ENCODE measurements at regions not wholly inside any gene's neighbourhood (a gene's known extent, or its start where the extent isn't known, plus 50 kb on each side); places are given as distances from the start of the nearest gene placed in this dataset.
A peak's percentile ranks its signal among the peaks of the same experiment; 100 is the strongest.

- Histone ChIP-seq H3K9me3 (ENCODE audit: control insufficient read depth, insufficient read depth, low read depth, low read length) (no peaks in the 10 kb centered on the region), H3K27ac (ENCODE audit: low read depth, low read length) (no peak overlapping the region), H3K4me1 (ENCODE audit: control insufficient read depth, insufficient read depth, low read length) (peaks cover 19% of the 10 kb centered on the region), H3K9ac (ENCODE audit: low read length) (no peak overlapping the region), H3K36me3 (ENCODE audit: control insufficient read depth, insufficient read depth, low read length) (no peaks in the 10 kb centered on the region), H3K27me3 (ENCODE audit: control insufficient read depth, insufficient read depth, low read length) (no peaks in the 10 kb centered on the region), H3K4me3 (ENCODE audit: low read depth, low read length) (no peak overlapping the region)
These were observed 194.8 kb upstream of the ACVR2A start for GRCh38 chr2:147649998-147650397.

GRCh38 chr2:147649286-147649685, 195.5 kb upstream of the ACVR2A start:
- H3K9me3 ChIP-seq (ENCODE audit: control insufficient read depth, insufficient read depth, low read depth, low read length): no peaks in the 10 kb centered on the region
- H3K9ac ChIP-seq (ENCODE audit: low read length): no peak overlapping the region
- no peaks in the 10 kb centered on the region for H3K27me3 ChIP-seq (ENCODE audit: control insufficient read depth, insufficient read depth, low read length)
- H3K27ac ChIP-seq (ENCODE audit: low read depth, low read length): no peak overlapping the region
- no peaks in the 10 kb centered on the region for H3K36me3 ChIP-seq (ENCODE audit: control insufficient read depth, insufficient read depth, low read length)
- H3K4me1 ChIP-seq (ENCODE audit: control insufficient read depth, insufficient read depth, low read length): peaks cover 19% of the 10 kb centered on the region
- H3K4me3 ChIP-seq (ENCODE audit: low read depth, low read length): no peak overlapping the region

DNA sequence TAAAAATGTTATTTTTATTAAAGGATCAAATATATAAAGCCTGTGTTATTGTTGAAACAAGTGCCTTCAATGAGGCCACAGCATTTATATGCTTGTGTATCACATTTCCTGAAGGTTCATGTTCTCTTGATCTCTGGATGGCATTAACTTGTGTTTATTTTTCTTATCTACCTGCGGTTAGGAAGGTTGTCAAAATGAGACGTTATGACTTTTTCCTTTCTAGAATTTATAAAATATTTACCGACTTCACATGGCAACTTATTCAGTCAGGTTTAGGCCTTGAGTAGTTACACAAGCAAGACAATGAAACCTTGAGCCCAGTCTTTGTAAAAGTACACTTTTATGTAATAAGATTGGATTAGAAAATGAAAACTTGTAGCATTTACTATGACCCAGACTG, 196.4 kb upstream of the ACVR2A start:
- Histone ChIP-seq H3K36me3 (ENCODE audit: control insufficient read depth, insufficient read depth, low read length) (no peaks in the 10 kb centered on the region), H3K4me1 (ENCODE audit: control insufficient read depth, insufficient read depth, low read length) (peaks cover 19% of the 10 kb centered on the region), H3K27me3 (ENCODE audit: control insufficient read depth, insufficient read depth, low read length) (no peaks in the 10 kb centered on the region), H3K9ac (ENCODE audit: low read length) (no peak overlapping the region), H3K27ac (ENCODE audit: low read depth, low read length) (no peak overlapping the region), H3K9me3 (ENCODE audit: control insufficient read depth, insufficient read depth, low read depth, low read length) (no peaks in the 10 kb centered on the region), H3K4me3 (ENCODE audit: low read depth, low read length) (no peak overlapping the region)

DNA sequence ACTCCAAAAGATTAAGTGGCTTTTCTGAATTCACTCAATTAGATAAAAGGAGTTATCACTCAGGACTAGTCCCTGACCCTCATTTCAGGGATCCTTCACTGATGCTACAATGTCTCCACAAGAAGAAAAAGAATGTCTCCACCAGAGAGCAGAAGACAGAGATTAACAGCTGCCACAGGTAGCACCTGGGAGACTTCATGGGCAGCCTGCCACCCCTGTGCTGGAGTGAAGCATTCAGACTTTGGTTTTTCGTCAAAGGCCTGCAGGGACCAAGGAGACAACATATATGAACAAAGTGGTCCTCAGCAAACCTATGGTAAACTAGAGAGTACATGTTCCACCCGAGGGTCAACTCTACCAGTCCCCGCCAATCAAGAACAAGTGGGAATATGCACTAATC, 197.0 kb upstream of the ACVR2A start:
- H3K27ac ChIP-seq (ENCODE audit: low read depth, low read length): no peak overlapping the region
- H3K9me3 ChIP-seq (ENCODE audit: control insufficient read depth, insufficient read depth, low read depth, low read length): no peaks in the 10 kb centered on the region
- H3K9ac ChIP-seq (ENCODE audit: low read length): no peak overlapping the region
- H3K36me3 ChIP-seq (ENCODE audit: control insufficient read depth, insufficient read depth, low read length): no peaks in the 10 kb centered on the region
- no peaks in the 10 kb centered on the region for H3K27me3 ChIP-seq (ENCODE audit: control insufficient read depth, insufficient read depth, low read length)
- peaks cover 19% of the 10 kb centered on the region for H3K4me1 ChIP-seq (ENCODE audit: control insufficient read depth, insufficient read depth, low read length)
- no peak overlapping the region for H3K4me3 ChIP-seq (ENCODE audit: low read depth, low read length)

GRCh38 chr2:147646818-147647468, 197.9 kb upstream of the ACVR2A start:
- Histone ChIP-seq H3K9me3 (ENCODE audit: control insufficient read depth, insufficient read depth, low read depth, low read length) (no peaks in the 10 kb centered on the region), H3K27me3 (ENCODE audit: control insufficient read depth, insufficient read depth, low read length) (no peaks in the 10 kb centered on the region), H3K4me3 (ENCODE audit: low read depth, low read length) (no peak overlapping the region), H3K4me1 (ENCODE audit: control insufficient read depth, insufficient read depth, low read length) (peaks cover 19% of the 10 kb centered on the region), H3K9ac (ENCODE audit: low read length) (no peak overlapping the region), H3K36me3 (ENCODE audit: control insufficient read depth, insufficient read depth, low read length) (no peaks in the 10 kb centered on the region), H3K27ac (ENCODE audit: low read depth, low read length) (0 out of 2 replicates have a peak overlapping the region, but pooled peaks have one; percentile 19)

DNA sequence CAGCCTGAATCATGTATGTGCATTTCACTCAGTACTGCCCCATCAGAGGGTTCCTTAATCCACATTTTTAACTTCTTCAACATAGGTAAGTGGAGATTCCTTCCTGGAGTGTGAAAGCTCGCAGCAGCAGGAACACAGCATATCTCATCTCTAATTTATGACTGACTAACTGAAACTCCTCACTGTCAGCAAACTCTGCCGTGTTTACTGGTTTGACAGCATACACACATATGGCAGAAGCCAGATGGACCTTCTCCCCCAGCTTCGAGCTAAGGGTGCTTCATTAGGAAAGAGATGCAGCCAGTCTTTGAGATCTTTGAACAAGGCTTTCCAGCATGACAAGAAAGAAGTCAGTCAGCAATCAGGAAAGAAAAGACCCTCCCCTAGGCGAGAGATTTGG, 200.3 kb upstream of the ACVR2A start:
- H3K4me3 ChIP-seq (ENCODE audit: low read depth, low read length): no peak overlapping the region

GRCh38 chr2:147642765-147643164, 202.1 kb upstream of the ACVR2A start:
- Histone ChIP-seq H3K4me3 (ENCODE audit: low read depth, low read length) (no peak overlapping the region), H3K27me3 (ENCODE audit: control insufficient read depth, insufficient read depth, low read length) (no peaks in the 10 kb centered on the region), H3K9me3 (ENCODE audit: control insufficient read depth, insufficient read depth, low read depth, low read length) (no peaks in the 10 kb centered on the region), H3K9ac (ENCODE audit: low read length) (no peak overlapping the region), H3K4me1 (ENCODE audit: control insufficient read depth, insufficient read depth, low read length) (peaks cover 18% of the 10 kb centered on the region), H3K36me3 (ENCODE audit: control insufficient read depth, insufficient read depth, low read length) (no peaks in the 10 kb centered on the region), H3K27ac (ENCODE audit: low read depth, low read length) (no peak overlapping the region)

More for the DNA sequence above, 200.3 kb upstream of the ACVR2A start:
- Histone ChIP-seq H3K9ac (ENCODE audit: low read length) (no peak overlapping the region), H3K36me3 (ENCODE audit: control insufficient read depth, insufficient read depth, low read length) (no peaks in the 10 kb centered on the region), H3K9me3 (ENCODE audit: control insufficient read depth, insufficient read depth, low read depth, low read length) (no peaks in the 10 kb centered on the region), H3K27me3 (ENCODE audit: control insufficient read depth, insufficient read depth, low read length) (no peaks in the 10 kb centered on the region), H3K27ac (ENCODE audit: low read depth, low read length) (no peak overlapping the region), H3K4me1 (ENCODE audit: control insufficient read depth, insufficient read depth, low read length) (peaks cover 19% of the 10 kb centered on the region)

- H3K27ac ChIP-seq (ENCODE audit: low read depth, low read length): no peak overlapping the region
- H3K4me1 ChIP-seq (ENCODE audit: control insufficient read depth, insufficient read depth, low read length): peaks cover 7% of the 10 kb centered on the region
- H3K36me3 ChIP-seq (ENCODE audit: control insufficient read depth, insufficient read depth, low read length): no peaks in the 10 kb centered on the region
- no peaks in the 10 kb centered on the region for H3K27me3 ChIP-seq (ENCODE audit: control insufficient read depth, insufficient read depth, low read length)
- no peak overlapping the region for H3K9ac ChIP-seq (ENCODE audit: low read length)
- H3K9me3 ChIP-seq (ENCODE audit: control insufficient read depth, insufficient read depth, low read depth, low read length): no peaks in the 10 kb centered on the region
- H3K4me3 ChIP-seq (ENCODE audit: low read depth, low read length): no peak overlapping the region
These were observed 203.2 kb upstream of the ACVR2A start for GRCh38 chr2:147641651-147642050.

DNA sequence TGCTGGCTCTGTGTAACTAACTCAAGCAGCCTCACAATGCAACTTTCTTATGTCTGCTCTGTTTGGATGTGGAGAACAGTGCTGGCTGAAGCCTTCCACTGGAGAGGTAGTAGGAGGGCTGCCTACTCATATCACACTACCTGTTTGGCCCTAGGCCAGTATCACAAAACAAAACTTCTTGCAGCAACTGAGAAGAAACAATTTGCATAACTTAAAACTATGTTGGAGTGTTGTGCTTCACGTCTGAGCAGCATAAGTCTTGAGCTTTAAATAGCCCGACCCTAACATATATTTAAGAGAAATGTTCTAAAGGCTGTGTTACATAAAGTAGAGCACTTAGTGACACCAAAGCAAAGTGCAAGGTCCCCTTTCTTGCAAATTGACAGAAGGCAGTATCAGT, 204.9 kb upstream of the ACVR2A start:
- no peak overlapping the region for H3K4me3 ChIP-seq (ENCODE audit: low read depth, low read length)
- no peaks in the 10 kb centered on the region for H3K27me3 ChIP-seq (ENCODE audit: control insufficient read depth, insufficient read depth, low read length)
- no peaks in the 10 kb centered on the region for H3K4me1 ChIP-seq (ENCODE audit: control insufficient read depth, insufficient read depth, low read length)
- no peaks in the 10 kb centered on the region for H3K36me3 ChIP-seq (ENCODE audit: control insufficient read depth, insufficient read depth, low read length)
- H3K9me3 ChIP-seq (ENCODE audit: control insufficient read depth, insufficient read depth, low read depth, low read length): no peaks in the 10 kb centered on the region
- H3K27ac ChIP-seq (ENCODE audit: low read depth, low read length): no peak overlapping the region
- H3K9ac ChIP-seq (ENCODE audit: low read length): no peak overlapping the region

- no peak overlapping the region for H3K27ac ChIP-seq (ENCODE audit: low read depth, low read length)
- no peaks in the 10 kb centered on the region for H3K27me3 ChIP-seq (ENCODE audit: control insufficient read depth, insufficient read depth, low read length)
- no peak overlapping the region for H3K4me3 ChIP-seq (ENCODE audit: low read depth, low read length)
- no peaks in the 10 kb centered on the region for H3K9me3 ChIP-seq (ENCODE audit: control insufficient read depth, insufficient read depth, low read depth, low read length)
- no peak overlapping the region for H3K9ac ChIP-seq (ENCODE audit: low read length)
- H3K4me1 ChIP-seq (ENCODE audit: control insufficient read depth, insufficient read depth, low read length): no peaks in the 10 kb centered on the region
- no peaks in the 10 kb centered on the region for H3K36me3 ChIP-seq (ENCODE audit: control insufficient read depth, insufficient read depth, low read length)
These were observed 205.4 kb upstream of the ACVR2A start for GRCh38 chr2:147639386-147639785.

- H3K9ac ChIP-seq (ENCODE audit: low read length): no peak overlapping the region
- H3K4me1 ChIP-seq (ENCODE audit: control insufficient read depth, insufficient read depth, low read length): no peaks in the 10 kb centered on the region
- no peak overlapping the region for H3K27ac ChIP-seq (ENCODE audit: low read depth, low read length)
- H3K36me3 ChIP-seq (ENCODE audit: control insufficient read depth, insufficient read depth, low read length): no peaks in the 10 kb centered on the region
- no peaks in the 10 kb centered on the region for H3K27me3 ChIP-seq (ENCODE audit: control insufficient read depth, insufficient read depth, low read length)
- no peaks in the 10 kb centered on the region for H3K9me3 ChIP-seq (ENCODE audit: control insufficient read depth, insufficient read depth, low read depth, low read length)
- H3K4me3 ChIP-seq (ENCODE audit: low read depth, low read length): no peak overlapping the region
These were observed 207.9 kb upstream of the ACVR2A start for GRCh38 chr2:147636886-147637285.

Data from HUES6 (cell line).